HG02571 (cell line): ENCODE measurements at regions not wholly inside any gene's neighbourhood (a gene's known extent, or its start where the extent isn't known, plus 50 kb on each side); places are given as distances from the start of the nearest gene placed in this dataset.
"Not testable (repeated sequence)": the region's sequence is repeated elsewhere in the genome, so short reads cannot be mapped to it uniquely, and the experiment has no call there.

Source experiments
- ATAC-seq: cut with Tn5 transposase; IDR thresholded peaks from one replicate; pipeline ENCODE4 v1.9.1; 2021; ENCODE audit warnings: mild to moderate bottlenecking, moderate library complexity; ENCODE audit not compliant: unreplicated experiment

DNA sequence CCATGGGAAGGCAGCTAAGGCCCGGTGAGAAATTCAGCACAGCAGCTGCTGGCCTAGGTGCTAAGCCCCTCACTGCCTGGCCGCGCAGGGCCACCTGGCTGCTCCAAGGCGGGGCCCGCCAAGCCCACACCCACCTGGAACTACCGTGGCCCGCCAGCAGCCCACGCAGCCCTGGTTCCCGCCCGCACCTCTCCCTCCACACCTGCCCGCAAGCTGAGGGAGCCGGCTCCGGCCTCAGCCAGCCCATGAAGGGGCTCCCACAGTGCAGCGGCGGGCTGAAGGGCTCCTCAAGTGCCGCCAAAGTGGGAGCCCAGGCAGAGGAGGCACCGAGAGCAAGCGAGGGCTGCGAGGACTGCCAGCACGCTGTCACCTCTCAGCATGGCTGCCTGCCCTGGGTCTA lies 146.9 kb upstream of the APOOL start:
- ATAC-seq: not testable (repeated sequence)

DNA sequence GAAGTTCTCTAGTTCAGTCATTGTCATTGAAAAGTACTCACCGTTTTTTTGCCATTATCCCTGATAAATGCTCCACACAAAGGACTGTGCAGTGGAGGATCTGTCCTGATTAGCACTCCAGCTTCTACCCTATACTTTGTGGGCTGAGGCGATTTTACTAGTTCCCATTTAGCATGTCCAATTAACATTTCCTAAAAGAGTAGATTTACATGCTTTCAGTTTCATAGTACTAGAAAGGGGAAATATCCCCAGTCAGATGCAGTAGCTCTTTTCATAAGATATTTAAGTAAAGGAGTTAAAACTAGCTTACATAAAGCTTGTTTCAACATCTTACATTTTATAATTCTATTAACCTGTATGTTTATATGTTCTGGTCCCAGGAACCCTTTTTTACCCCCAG lies 144.9 kb upstream of the APOOL start:
- ATAC-seq: not testable (repeated sequence)

DNA sequence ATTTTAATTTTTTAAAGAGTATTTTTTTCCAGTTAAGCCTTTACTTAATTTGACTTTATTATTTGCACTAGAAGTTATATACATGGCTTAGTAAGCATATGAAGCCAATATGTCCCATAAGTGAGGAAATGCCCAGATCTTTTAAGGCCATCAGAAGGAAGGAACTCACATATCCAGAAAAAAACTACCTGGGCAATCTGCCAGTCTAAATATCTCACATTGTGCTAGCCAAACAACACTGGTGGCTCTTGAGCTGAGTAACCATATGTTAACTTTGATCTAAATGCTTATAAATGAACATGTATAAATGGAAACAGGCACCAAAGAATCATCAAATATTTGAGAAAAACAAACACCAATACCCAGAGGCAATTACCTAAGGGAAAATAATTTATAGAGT lies 138.6 kb upstream of the APOOL start:
- no peak for ATAC-seq

DNA sequence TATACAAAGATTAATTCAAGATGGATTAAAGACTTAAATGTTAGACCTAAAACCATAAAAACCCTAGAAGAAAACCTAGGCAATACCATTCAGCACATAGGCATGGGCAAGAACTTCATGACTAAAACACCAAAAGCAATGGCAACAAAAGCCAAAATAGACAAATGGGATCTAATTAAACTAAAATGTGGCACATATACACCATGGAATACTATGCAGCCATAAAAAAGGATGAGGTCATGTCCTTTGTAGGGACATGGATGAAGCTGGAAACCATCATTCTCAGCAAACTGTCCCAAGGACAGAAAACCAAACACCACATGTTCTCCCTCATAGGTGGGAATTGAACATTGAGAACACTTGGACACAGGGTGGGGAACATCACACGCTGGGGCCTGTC lies 133.4 kb upstream of the APOOL start:
- ATAC-seq: not testable (repeated sequence)

GRCh38 chrX:84872160-84872771 lies 131.4 kb upstream of the APOOL start:
- ATAC-seq: not testable (repeated sequence)

DNA sequence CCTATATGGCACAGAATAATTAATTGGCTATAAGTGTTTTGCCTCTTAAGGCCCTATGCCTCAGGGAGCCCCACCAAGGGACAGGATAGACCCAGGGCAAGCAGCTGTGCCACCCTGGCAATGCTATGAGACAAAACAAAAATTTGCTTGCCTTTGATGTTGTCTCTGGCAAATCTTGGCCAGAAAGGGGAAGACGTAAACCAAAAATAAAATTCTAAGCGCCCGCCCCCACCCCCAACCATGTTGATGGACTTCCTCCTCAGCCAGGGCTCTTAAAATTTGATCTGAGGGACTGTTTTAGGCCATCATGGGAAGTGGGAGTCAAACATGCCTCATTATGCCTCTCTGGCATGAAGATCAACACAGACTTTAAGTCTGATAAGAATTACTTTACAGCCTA lies 130.5 kb upstream of the APOOL start:
- ATAC-seq: no peak

DNA sequence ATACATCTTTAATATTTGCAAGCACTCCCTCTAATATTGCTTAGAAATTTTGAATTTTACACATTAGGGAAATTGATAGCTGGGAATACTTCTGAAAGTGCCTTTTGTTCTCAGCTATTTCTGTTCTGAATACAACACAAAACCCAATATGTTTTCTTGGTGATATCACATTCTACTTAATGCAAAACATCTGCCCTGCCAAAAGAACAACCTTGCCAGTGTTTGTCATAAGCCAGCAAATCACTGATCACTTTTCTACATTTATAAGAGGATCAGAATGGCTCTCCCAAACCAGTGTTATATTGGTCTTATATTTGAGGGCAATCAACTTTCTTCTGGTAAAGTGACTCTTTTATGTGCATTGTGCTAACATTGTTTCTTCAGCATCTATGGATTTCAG lies 126.8 kb upstream of the APOOL start:
- no peak for ATAC-seq

GRCh38 chrX:84893897-84894296 lies 109.8 kb upstream of the APOOL start:
- no peak for ATAC-seq

- ATAC-seq: no peak
Measured at GRCh38 chrX:84907324-84907968, 96.2 kb upstream of the APOOL start.

DNA sequence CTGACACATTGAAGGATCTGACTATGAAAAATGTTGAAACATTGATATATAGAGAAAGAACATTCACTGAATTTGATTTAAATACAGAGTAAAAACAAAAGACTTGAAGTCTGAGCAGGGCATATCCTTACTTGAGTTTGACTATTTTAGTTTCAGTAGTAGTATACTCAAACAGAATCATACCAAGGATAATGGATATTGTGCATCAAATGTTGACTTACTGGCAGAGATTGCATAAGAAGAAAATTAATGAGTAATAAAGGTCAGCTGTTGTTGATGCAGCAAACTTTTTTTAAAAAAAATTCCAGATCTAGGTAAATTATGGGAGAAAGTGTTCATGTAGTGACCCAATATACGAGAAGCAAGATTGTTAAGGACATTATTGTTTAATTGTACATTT lies 94.5 kb upstream of the APOOL start:
- ATAC-seq: no peak

- no peak for ATAC-seq
Measured at GRCh38 chrX:84924624-84925023, 79.1 kb upstream of the APOOL start.

- no peak for ATAC-seq
Measured at GRCh38 chrX:84932814-84933213, 70.9 kb upstream of the APOOL start.

GRCh38 chrX:84933956-84934556 lies 69.6 kb upstream of the APOOL start:
- no peak for ATAC-seq
